Neural cell (in vitro differentiated cells): ENCODE measurements at regions not wholly inside any gene's neighbourhood (a gene's known extent, or its start where the extent isn't known, plus 50 kb on each side); places are given as distances from the start of the nearest gene placed in this dataset.

Experiments
- H2AFZ ChIP-seq: fragments of 200-600, 300-800 bp; sonication (generic), shearing (Covaris generic); 2 replicates; pipeline ENCODE4 v1.6.0; 2014; ENCODE audit warnings: low read depth, mild to moderate bottlenecking, antibody characterized with exemption, low read length, moderate library complexity
- H3F3A ChIP-seq: fragments of 200-600 bp; shearing (Covaris generic); 2 replicates; pipeline ENCODE4 v1.6.1; 2016; ENCODE audit warnings: mild to moderate bottlenecking, moderate library complexity, mixed read lengths, antibody characterized with exemption, low read length; ENCODE audit not compliant: insufficient read depth, poor library complexity, severe bottlenecking
- H3K27ac ChIP-seq: fragments of 200-600, 300-800 bp; sonication (generic), shearing (Covaris generic); 2 replicates; pipeline ENCODE4 v1.5.1; 2014; ENCODE audit warnings: mild to moderate bottlenecking, low read length, moderate library complexity
- H3K27me3 ChIP-seq: fragments of 300-800, 200-600 bp; sonication (generic), shearing (Covaris generic); 2 replicates; pipeline ENCODE4 v1.6.0; 2014; ENCODE audit warnings: mild to moderate bottlenecking, low read depth, low read length, moderate library complexity; ENCODE audit not compliant: insufficient read depth
- H3K36me3 ChIP-seq: fragments of 300-800, 200-600 bp; sonication (generic), shearing (Covaris generic); 2 replicates; pipeline ENCODE4 v1.5.1; 2014; ENCODE audit warnings: mild to moderate bottlenecking, antibody characterized with exemption, low read length, moderate library complexity; ENCODE audit not compliant: insufficient read depth
- H3K4me2 ChIP-seq: fragments of 300-800, 200-600 bp; sonication (generic), shearing (Covaris generic); 2 replicates; pipeline ENCODE4 v1.6.0; 2014; ENCODE audit warnings: mild to moderate bottlenecking, low read length
- H3K4me3 ChIP-seq: fragments of 300-800, 200-600 bp; sonication (generic), shearing (Covaris generic); 2 replicates; pipeline ENCODE4 v1.5.1; 2014; ENCODE audit warnings: mild to moderate bottlenecking, low read length, moderate library complexity
- H3K79me2 ChIP-seq: fragments of 200-600 bp; shearing (Covaris generic); replicated peaks from 2 replicates; pipeline ENCODE4 v1.6.0; 2014; ENCODE audit warnings: mild to moderate bottlenecking, low read length, moderate library complexity; ENCODE audit not compliant: insufficient read depth
- H3K9ac ChIP-seq: fragments of 300-800, 200-600 bp; sonication (generic), shearing (Covaris generic); 2 replicates; pipeline ENCODE4 v1.6.1; 2016; ENCODE audit warnings: mild to moderate bottlenecking, low read length, mixed read lengths
- H3K9me2 ChIP-seq: fragments of 200-600 bp; shearing (Covaris generic); 2 replicates; pipeline ENCODE4 v1.6.1; 2016; ENCODE audit warnings: mild to moderate bottlenecking, low read length, mixed read lengths; ENCODE audit not compliant: insufficient read depth
- H3K9me3 ChIP-seq: fragments of 200-600, 300-800 bp; sonication (generic), shearing (Covaris generic); 2 replicates; pipeline ENCODE4 v1.6.1; 2016; ENCODE audit warnings: mild to moderate bottlenecking, mixed run types, low read length, moderate library complexity, mixed read lengths
- H4K20me1 ChIP-seq: fragments of 200-600 bp; shearing (Covaris generic); 2 replicates; pipeline ENCODE4 v1.6.1; 2016; ENCODE audit warnings: mild to moderate bottlenecking, mixed run types; ENCODE audit not compliant: insufficient read depth
- CTCF ChIP-seq: fragments of 450-650 bp; IDR thresholded peaks from 2 replicates; pipeline ENCODE4 v1.5.1; 2014; ENCODE audit warnings: antibody characterized with exemption, mild to moderate bottlenecking, moderate library complexity; ENCODE audit not compliant: poor library complexity, severe bottlenecking
- EP300 ChIP-seq: fragments of 450-650 bp; conservative IDR thresholded peaks from 2 replicates; pipeline ENCODE4 v1.6.1; 2014; ENCODE audit warnings: antibody characterized with exemption, mild to moderate bottlenecking, moderate library complexity; ENCODE audit not compliant: poor library complexity, severe bottlenecking
- EZH2 ChIP-seq: fragments of 200-600, 300-800 bp; shearing (Covaris generic), sonication (generic); IDR thresholded peaks from 2 replicates; pipeline ENCODE4 v1.6.1; 2014; ENCODE audit warnings: antibody characterized with exemption, low read length, borderline replicate concordance, mild to moderate bottlenecking; ENCODE audit not compliant: insufficient read depth, poor library complexity, severe bottlenecking
- MXI1 ChIP-seq: fragments of 450-650 bp; conservative IDR thresholded peaks from 2 replicates; pipeline ENCODE4 v1.6.1; 2014; ENCODE audit warnings: antibody characterized with exemption, mild to moderate bottlenecking; ENCODE audit not compliant: poor library complexity, severe bottlenecking
- POLR2AphosphoS5 ChIP-seq: IDR thresholded peaks from 2 replicates; pipeline ENCODE4 v1.6.1; 2012
- RAD21 ChIP-seq: fragments of 450-650 bp; conservative IDR thresholded peaks from 2 replicates; pipeline ENCODE4 v1.6.1; 2014; ENCODE audit warnings: antibody characterized with exemption, mild to moderate bottlenecking, moderate library complexity
- REST ChIP-seq: IDR thresholded peaks from 2 replicates; pipeline ENCODE4 v1.6.1; 2012; ENCODE audit warnings: borderline replicate concordance
- SMC3 ChIP-seq: fragments of 450-650 bp; conservative IDR thresholded peaks from 2 replicates; pipeline ENCODE4 v1.6.1; 2014; ENCODE audit warnings: antibody characterized with exemption, mild to moderate bottlenecking, moderate library complexity; ENCODE audit not compliant: poor library complexity
- TAF1 ChIP-seq: IDR thresholded peaks from 2 replicates; pipeline ENCODE4 v1.6.1; 2012; ENCODE audit warnings: low read depth

- no peak overlapping the region for H3K4me2 ChIP-seq
- H3K4me3 ChIP-seq: no peak overlapping the region
- no peak overlapping the region for H2AFZ ChIP-seq
- TF ChIP-seq CTCF (no peak), EZH2 (no peak), SMC3 (no peak), MXI1 (no peak), POLR2AphosphoS5 (no peak), TAF1 (no peak), REST (no peak)
- no peaks in the 10 kb centered on the region for H3K9me3 ChIP-seq
- H3K36me3 ChIP-seq: no peaks in the 10 kb centered on the region
- no peaks in the 10 kb centered on the region for H4K20me1 ChIP-seq
- H3K79me2 ChIP-seq: no peaks in the 10 kb centered on the region
- H3F3A ChIP-seq: no peaks in the 10 kb centered on the region
- no peak overlapping the region for H3K9ac ChIP-seq
- H3K27me3 ChIP-seq: no peaks in the 10 kb centered on the region
- no peak overlapping the region for H3K27ac ChIP-seq
- H3K9me2 ChIP-seq: no peaks in the 10 kb centered on the region
Observed at GRCh38 chr13:44040818-44041100, 161.1 kb downstream of the LACC1 start.

GRCh38 chr13:44044547-44045179 is 165.0 kb downstream of the LACC1 start:
- Histone ChIP-seq H3K4me3 (peak overlapping the region; percentile 16), H3K9me2 (no peaks in the 10 kb centered on the region), H3K27me3 (no peaks in the 10 kb centered on the region), H3K79me2 (no peaks in the 10 kb centered on the region), H3K4me2 (no peak overlapping the region), H3K36me3 (no peaks in the 10 kb centered on the region), H3K27ac (peak overlapping the region; percentile 63), H4K20me1 (no peaks in the 10 kb centered on the region), H3K9ac (no peak overlapping the region), H3F3A (no peaks in the 10 kb centered on the region), H2AFZ (no peak overlapping the region), H3K9me3 (no peaks in the 10 kb centered on the region)
- no peak for TF ChIP-seq RAD21
- TF ChIP-seq CTCF: no peak
- TF ChIP-seq SMC3: no peak
- TF ChIP-seq EP300: no peak
- TF ChIP-seq POLR2AphosphoS5: no peak
- TF ChIP-seq MXI1: no peak
- TF ChIP-seq EZH2: no peak
- TF ChIP-seq TAF1: no peak
- TF ChIP-seq REST: no peak
